ENCODE measurements at regions not wholly inside any gene's neighbourhood (a gene's known extent, or its start where the extent isn't known, plus 50 kb on each side); places are given as distances from the start of the nearest gene placed in this dataset.
"Not testable (repeated sequence)": the region's sequence is repeated elsewhere in the genome, so short reads cannot be mapped to it uniquely, and the experiment has no call there.

- peak; percentile 64 for DNase-seq (ENCODE audit: low spot score)
- CTCF ChIA-PET: interaction anchor here (0.6 kb wide), 1 partner anchor 1501 kb away, joined by 4 read pairs; the partner anchor contains the start of gene ZFPM1
- POLR2A ChIA-PET (ENCODE audit: low non-redundant PET): no interaction called here
- peak overlapping the region; percentile 88 for H3K27ac ChIP-seq
- TF ChIP-seq CTCF (conservative IDR thresholded peaks at IDR 0.05; ENCODE audit: low read depth): no peak
These were observed 365.2 kb downstream of the C16orf95 start for GRCh38 chr16:86951831-86952598.

GRCh38 chr16:86952769-86953168, 364.4 kb downstream of the C16orf95 start:
- H3K27ac ChIP-seq: peak overlapping the region; percentile 88
- POLR2A ChIA-PET (ENCODE audit: low non-redundant PET): interaction anchor here (0.6 kb wide), 1 partner anchor 61 kb away, joined by 3 read pairs; no protein-coding TSS in a partner anchor
- no peak for DNase-seq (ENCODE audit: low spot score)
- CTCF ChIA-PET: interaction anchor here (0.7 kb wide), 1 partner anchor 288 kb away, joined by 3 read pairs; no protein-coding TSS in a partner anchor
- no peak for TF ChIP-seq CTCF (conservative IDR thresholded peaks at IDR 0.05; ENCODE audit: low read depth)

- no peak for DNase-seq (ENCODE audit: low spot score)
- CTCF ChIA-PET: interaction anchor here (0.7 to 0.9 kb wide), 2 partner anchors 90 to 123 kb away, joined by 3 to 4 read pairs; no protein-coding TSS in a partner anchor
- no peak for TF ChIP-seq CTCF (conservative IDR thresholded peaks at IDR 0.05; ENCODE audit: low read depth)
- peak overlapping the region; percentile 88 for H3K27ac ChIP-seq
- POLR2A ChIA-PET (ENCODE audit: low non-redundant PET): no interaction called here
These were observed 363.4 kb downstream of the C16orf95 start for GRCh38 chr16:86953631-86954391.

GRCh38 chr16:86955136-86955855, 361.9 kb downstream of the C16orf95 start:
- no peak for DNase-seq (ENCODE audit: low spot score)
- ChIA-PET CTCF (interaction anchor here (0.6 kb wide), 1 partner anchor 362 kb away, joined by 3 read pairs; the partner anchor contains the start of gene C16orf95), POLR2A (ENCODE audit: low non-redundant PET) (no interaction called here)
- no peak overlapping the region for H3K27ac ChIP-seq
- TF ChIP-seq CTCF (conservative IDR thresholded peaks at IDR 0.05; ENCODE audit: low read depth): no peak

- CTCF ChIA-PET: no interaction called here
- H3K27ac ChIP-seq: no peak overlapping the region
- DNase-seq (ENCODE audit: low spot score): no peak
These were observed 360.8 kb downstream of the C16orf95 start for GRCh38 chr16:86956437-86956836.

GRCh38 chr16:86957662-86958198, 359.5 kb downstream of the C16orf95 start:
- CTCF ChIA-PET; POLR2A ChIA-PET (ENCODE audit: low non-redundant PET); H3K27ac ChIP-seq; DNase-seq (ENCODE audit: low spot score): not testable (repeated sequence)

More at GRCh38 chr16:86956437-86956836, 360.8 kb downstream of the C16orf95 start:
- TF ChIP-seq CTCF (conservative IDR thresholded peaks at IDR 0.05; ENCODE audit: low read depth): no peak
- POLR2A ChIA-PET (ENCODE audit: low non-redundant PET): no interaction called here

All from RWPE1 (cell line).